Fibroblast of villous mesenchyme (primary cell): ENCODE measurements at regions not wholly inside any gene's neighbourhood (a gene's known extent, or its start where the extent isn't known, plus 50 kb on each side); places are given as distances from the start of the nearest gene placed in this dataset.

Experiments
- DNase-seq: peaks from one replicate; pipeline ENCODE4 v3.0.0-alpha.2; 2010; ENCODE audit warnings: low read depth
- H3K4me3 ChIP-seq: 2 replicates; pipeline ENCODE4 v1.5.1; 2011; ENCODE audit warnings: low read depth, mild to moderate bottlenecking, low read length
- CTCF ChIP-seq: IDR thresholded peaks from 2 replicates; pipeline ENCODE4 v1.5.1; 2012; ENCODE audit warnings: low read depth, mild to moderate bottlenecking, low read length; ENCODE audit not compliant: insufficient read depth

GRCh38 chr5:38714703-38715355 is 131.0 kb upstream of the OSMR start:
- TF ChIP-seq CTCF: no peak
- H3K4me3 ChIP-seq: no peak overlapping the region
- no peak for DNase-seq

GRCh38 chr5:38715696-38716095 is 130.1 kb upstream of the OSMR start:
- DNase-seq: no peak
- no peak for TF ChIP-seq CTCF
- no peak overlapping the region for H3K4me3 ChIP-seq

GRCh38 chr5:38716516-38716915 is 129.3 kb upstream of the OSMR start:
- DNase-seq: no peak
- TF ChIP-seq CTCF: no peak
- no peak overlapping the region for H3K4me3 ChIP-seq

- H3K4me3 ChIP-seq: no peak overlapping the region
- peak; percentile 77 for DNase-seq
- TF ChIP-seq CTCF: no peak
These were observed 126.9 kb upstream of the OSMR start for GRCh38 chr5:38718771-38719391.

- TF ChIP-seq CTCF: no peak
- H3K4me3 ChIP-seq: no peak overlapping the region
- DNase-seq: no peak
These were observed 126.4 kb upstream of the OSMR start for GRCh38 chr5:38719403-38719802.

- H3K4me3 ChIP-seq: no peak overlapping the region
- peak; percentile 86 for DNase-seq
- no peak for TF ChIP-seq CTCF
These were observed 125.9 kb upstream of the OSMR start for GRCh38 chr5:38719916-38720315.
